Muscle layer of duodenum (tissue), 2 donors: ENCODE measurements at regions not wholly inside any gene's neighbourhood (a gene's known extent, or its start where the extent isn't known, plus 50 kb on each side); places are given as distances from the start of the nearest gene placed in this dataset.

Experiments
- H3K27ac ChIP-seq: one replicate; pipeline ENCODE4 v1.7.0; 2013; ENCODE audit warnings: mild to moderate bottlenecking, low read length
- H3K27me3 ChIP-seq: one replicate; pipeline ENCODE4 v1.7.0; 2013; ENCODE audit warnings: low read depth, mild to moderate bottlenecking, control low read depth, low read length
- H3K36me3 ChIP-seq, 2 donors: one replicate each; pipeline ENCODE4 v1.7.0; 2013; ENCODE audit warnings: low read length in 2 of 2, control low read depth in 1 of 2, mild to moderate bottlenecking in 1 of 2; ENCODE audit not compliant: insufficient read depth in 2 of 2, control insufficient read depth in 1 of 2
- H3K4me1 ChIP-seq, 2 donors: one replicate each; pipeline ENCODE4 v1.7.0; 2013; ENCODE audit warnings: low read length in 2 of 2, mild to moderate bottlenecking in 2 of 2, control low read depth in 1 of 2, moderate library complexity in 1 of 2; ENCODE audit not compliant: insufficient read depth in 2 of 2, control insufficient read depth in 1 of 2
- H3K4me3 ChIP-seq, 2 donors: one replicate each; pipeline ENCODE4 v1.7.0; 2013; ENCODE audit warnings: low read length in 2 of 2, low read depth in 1 of 2, mild to moderate bottlenecking in 1 of 2
- H3K9me3 ChIP-seq, 2 donors: one replicate each; pipeline ENCODE4 v1.7.0; 2013; ENCODE audit warnings: low read length in 2 of 2, control low read depth in 1 of 2, mild to moderate bottlenecking in 1 of 2; ENCODE audit not compliant: control insufficient read depth in 1 of 2
- donor health status: healthy.

GRCh38 chr12:93097417-93097816 lies 168.3 kb upstream of the EEA1 start:
- H3K27ac ChIP-seq = no peak overlapping the region
- peaks cover 0 to 9% of the 10 kb centered on the region in 2 donors for H3K4me1 ChIP-seq
- no peak overlapping the region for H3K4me3 ChIP-seq
- H3K27me3 ChIP-seq = no peaks in the 10 kb centered on the region
- H3K9me3 ChIP-seq = no peaks in the 10 kb centered on the region
- no peaks in the 10 kb centered on the region for H3K36me3 ChIP-seq

GRCh38 chr12:93098077-93098476 lies 169.0 kb upstream of the EEA1 start:
- peaks cover 0 to 14% of the 10 kb centered on the region in 2 donors for H3K4me1 ChIP-seq
- no peak overlapping the region for H3K4me3 ChIP-seq
- H3K27me3 ChIP-seq = no peaks in the 10 kb centered on the region
- no peak overlapping the region for H3K27ac ChIP-seq
- H3K36me3 ChIP-seq = no peaks in the 10 kb centered on the region
- no peaks in the 10 kb centered on the region for H3K9me3 ChIP-seq

GRCh38 chr12:93099792-93100191 lies 170.7 kb upstream of the EEA1 start:
- H3K27ac ChIP-seq = no peak overlapping the region
- no peaks in the 10 kb centered on the region for H3K27me3 ChIP-seq
- H3K4me3 ChIP-seq = no peak overlapping the region
- H3K9me3 ChIP-seq = no peaks in the 10 kb centered on the region
- H3K4me1 ChIP-seq = peaks cover 0 to 19% of the 10 kb centered on the region in 2 donors
- H3K36me3 ChIP-seq = no peaks in the 10 kb centered on the region

GRCh38 chr12:93100610-93101009 lies 171.5 kb upstream of the EEA1 start:
- H3K27ac ChIP-seq = no peak overlapping the region
- H3K9me3 ChIP-seq = no peaks in the 10 kb centered on the region
- no peaks in the 10 kb centered on the region for H3K27me3 ChIP-seq
- no peaks in the 10 kb centered on the region for H3K36me3 ChIP-seq
- peaks cover 0 to 19% of the 10 kb centered on the region in 2 donors for H3K4me1 ChIP-seq
- H3K4me3 ChIP-seq = no peak overlapping the region

GRCh38 chr12:93101367-93101766 lies 172.3 kb upstream of the EEA1 start:
- H3K9me3 ChIP-seq = no peaks in the 10 kb centered on the region
- H3K4me3 ChIP-seq = no peak overlapping the region

GRCh38 chr12:93102312-93102711 lies 173.2 kb upstream of the EEA1 start:
- peaks cover 0 to 22% of the 10 kb centered on the region in 2 donors for H3K4me1 ChIP-seq
- H3K27ac ChIP-seq = no peak overlapping the region
- H3K4me3 ChIP-seq = no peak overlapping the region
- no peaks in the 10 kb centered on the region for H3K27me3 ChIP-seq
- H3K36me3 ChIP-seq = no peaks in the 10 kb centered on the region
- H3K9me3 ChIP-seq = no peaks in the 10 kb centered on the region

More at GRCh38 chr12:93101367-93101766, 172.3 kb upstream of the EEA1 start:
- no peaks in the 10 kb centered on the region for H3K36me3 ChIP-seq
- H3K4me1 ChIP-seq = peaks cover 0 to 19% of the 10 kb centered on the region in 2 donors
- H3K27ac ChIP-seq = no peak overlapping the region
- H3K27me3 ChIP-seq = no peaks in the 10 kb centered on the region

GRCh38 chr12:93102744-93103143 lies 173.6 kb upstream of the EEA1 start:
- no peaks in the 10 kb centered on the region for H3K27me3 ChIP-seq
- H3K27ac ChIP-seq = no peak overlapping the region
- peaks cover 0 to 26% of the 10 kb centered on the region in 2 donors for H3K4me1 ChIP-seq
- H3K36me3 ChIP-seq = no peaks in the 10 kb centered on the region
- no peak overlapping the region for H3K4me3 ChIP-seq
- H3K9me3 ChIP-seq = no peaks in the 10 kb centered on the region

GRCh38 chr12:93103154-93103553 lies 174.1 kb upstream of the EEA1 start:
- H3K4me3 ChIP-seq = no peak overlapping the region
- H3K27me3 ChIP-seq = no peaks in the 10 kb centered on the region
- H3K4me1 ChIP-seq = peaks cover 0 to 31% of the 10 kb centered on the region in 2 donors
- H3K36me3 ChIP-seq = no peaks in the 10 kb centered on the region
- H3K27ac ChIP-seq = peak overlapping the region; percentile 2
- no peaks in the 10 kb centered on the region for H3K9me3 ChIP-seq

- Histone ChIP-seq H3K27ac (no peak overlapping the region), H3K27me3 (no peaks in the 10 kb centered on the region), H3K4me1 (peaks cover 0 to 41% of the 10 kb centered on the region in 2 donors), H3K36me3 (no peaks in the 10 kb centered on the region), H3K9me3 (no peaks in the 10 kb centered on the region), H3K4me3 (no peak overlapping the region)
These were observed 175.4 kb upstream of the EEA1 start for GRCh38 chr12:93104535-93104934.

GRCh38 chr12:93106910-93107309 lies 177.8 kb upstream of the EEA1 start:
- Histone ChIP-seq H3K27ac (no peak overlapping the region), H3K4me3 (no peak overlapping the region), H3K27me3 (no peaks in the 10 kb centered on the region), H3K9me3 (no peaks in the 10 kb centered on the region), H3K36me3 (no peaks in the 10 kb centered on the region), H3K4me1 (peaks cover 0 to 37% of the 10 kb centered on the region in 2 donors)

GRCh38 chr12:93107514-93108312 lies 178.6 kb upstream of the EEA1 start:
- no peaks in the 10 kb centered on the region for H3K27me3 ChIP-seq
- H3K36me3 ChIP-seq = no peaks in the 10 kb centered on the region
- no peak overlapping the region for H3K4me3 ChIP-seq
- no peaks in the 10 kb centered on the region for H3K9me3 ChIP-seq
- peaks cover 0 to 29% of the 10 kb centered on the region in 2 donors for H3K4me1 ChIP-seq
- no peak overlapping the region for H3K27ac ChIP-seq

GRCh38 chr12:93108985-93109384 lies 179.9 kb upstream of the EEA1 start:
- Histone ChIP-seq H3K27ac (no peak overlapping the region), H3K4me3 (no peak overlapping the region), H3K36me3 (no peaks in the 10 kb centered on the region), H3K4me1 (peaks cover 0 to 22% of the 10 kb centered on the region in 2 donors), H3K27me3 (no peaks in the 10 kb centered on the region), H3K9me3 (no peaks in the 10 kb centered on the region)
